Cardiac muscle cell (in vitro differentiated cells and primary cell): ENCODE measurements at regions not wholly inside any gene's neighbourhood (a gene's known extent, or its start where the extent isn't known, plus 50 kb on each side); places are given as distances from the start of the nearest gene placed in this dataset.

Source experiments
- DNase-seq, 2 donors: peaks; one replicate each; pipeline versions ENCODE4 v3.0.0 to v3.0.0-alpha.2; 2010 to 2017; ENCODE audit warnings: low read depth in 1 of 2, low spot score in 1 of 2
- H3K27ac ChIP-seq: fragments of 200-600 bp; sonication (generic); 2 replicates; pipeline ENCODE4 v1.5.1; 2016
- H3K27me3 ChIP-seq: fragments of 200-600 bp; sonication (generic); 2 replicates; pipeline ENCODE4 v1.6.0; 2016; ENCODE audit warnings: control low read depth
- H3K36me3 ChIP-seq: fragments of 200-600 bp; sonication (generic); 2 replicates; pipeline ENCODE4 v1.5.1; 2016; ENCODE audit warnings: control low read depth
- H3K4me1 ChIP-seq: fragments of 200-600 bp; sonication (generic); 2 replicates; pipeline ENCODE4 v1.8.1; 2017; ENCODE audit warnings: low read depth, mild to moderate bottlenecking, mixed run types
- H3K4me3 ChIP-seq: fragments of 200-600 bp; sonication (generic); 2 replicates; pipeline ENCODE4 v1.5.1; 2016; ENCODE audit warnings: mild to moderate bottlenecking
- H3K9me3 ChIP-seq: fragments of 200-600 bp; sonication (generic); 2 replicates; pipeline ENCODE4 v1.5.1; 2017; ENCODE audit warnings: low read depth, mild to moderate bottlenecking, control low read depth
- TF ChIP-seq, protein P1 (sequence below): IDR thresholded peaks from 2 replicates; pipeline ENCODE4 v1.5.1; 2012; ENCODE audit warnings: low read depth, mild to moderate bottlenecking, low read length

DNA sequence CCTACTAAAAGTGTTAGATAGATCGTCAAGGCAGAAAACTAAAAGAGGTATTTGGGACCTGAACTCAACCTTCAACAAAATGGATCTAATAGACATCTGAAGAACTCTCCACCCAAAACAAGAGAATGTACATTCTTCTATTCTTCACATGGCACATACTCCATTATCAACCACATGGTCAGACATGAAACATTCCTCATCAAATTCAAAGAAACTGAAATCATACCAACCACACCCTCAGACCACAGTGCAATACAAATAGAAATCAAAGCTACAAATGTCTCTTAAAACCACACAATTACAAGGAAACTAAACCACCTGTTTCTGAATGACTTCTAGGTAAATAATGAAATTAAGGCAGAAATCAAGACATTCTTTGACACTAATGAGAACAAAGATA, 984.1 kb upstream of the GBE1 start:
- no peaks in the 10 kb centered on the region for H3K4me1 ChIP-seq
- no peak overlapping the region for H3K4me3 ChIP-seq
- no peaks in the 10 kb centered on the region for H3K36me3 ChIP-seq
- H3K27me3 ChIP-seq, result no peaks in the 10 kb centered on the region
- H3K9me3 ChIP-seq, result no peaks in the 10 kb centered on the region
- H3K27ac ChIP-seq, result no peak overlapping the region
- TF ChIP-seq, protein P1, sequence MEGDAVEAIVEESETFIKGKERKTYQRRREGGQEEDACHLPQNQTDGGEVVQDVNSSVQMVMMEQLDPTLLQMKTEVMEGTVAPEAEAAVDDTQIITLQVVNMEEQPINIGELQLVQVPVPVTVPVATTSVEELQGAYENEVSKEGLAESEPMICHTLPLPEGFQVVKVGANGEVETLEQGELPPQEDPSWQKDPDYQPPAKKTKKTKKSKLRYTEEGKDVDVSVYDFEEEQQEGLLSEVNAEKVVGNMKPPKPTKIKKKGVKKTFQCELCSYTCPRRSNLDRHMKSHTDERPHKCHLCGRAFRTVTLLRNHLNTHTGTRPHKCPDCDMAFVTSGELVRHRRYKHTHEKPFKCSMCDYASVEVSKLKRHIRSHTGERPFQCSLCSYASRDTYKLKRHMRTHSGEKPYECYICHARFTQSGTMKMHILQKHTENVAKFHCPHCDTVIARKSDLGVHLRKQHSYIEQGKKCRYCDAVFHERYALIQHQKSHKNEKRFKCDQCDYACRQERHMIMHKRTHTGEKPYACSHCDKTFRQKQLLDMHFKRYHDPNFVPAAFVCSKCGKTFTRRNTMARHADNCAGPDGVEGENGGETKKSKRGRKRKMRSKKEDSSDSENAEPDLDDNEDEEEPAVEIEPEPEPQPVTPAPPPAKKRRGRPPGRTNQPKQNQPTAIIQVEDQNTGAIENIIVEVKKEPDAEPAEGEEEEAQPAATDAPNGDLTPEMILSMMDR, result no peak
- no peak for DNase-seq

DNA sequence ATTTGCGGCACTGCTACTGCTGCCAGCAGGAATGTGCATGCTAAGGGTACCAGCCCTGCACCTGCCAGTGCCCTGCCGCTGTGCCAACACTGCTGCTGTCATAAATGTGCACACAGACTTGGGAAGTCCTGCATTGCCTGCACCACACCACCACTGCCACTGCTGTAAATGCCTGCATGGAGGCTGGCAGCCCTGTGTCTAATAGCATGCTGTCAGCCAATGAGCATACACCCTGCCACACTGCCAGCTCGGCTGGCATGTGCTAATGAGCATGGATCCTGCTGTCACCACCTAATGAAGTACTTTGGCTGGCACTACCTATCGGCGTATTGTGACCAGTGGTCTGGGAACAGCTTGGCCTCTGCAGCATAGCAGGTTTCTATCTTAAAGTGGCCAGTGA, 981.8 kb upstream of the GBE1 start:
- H3K27me3 ChIP-seq, result no peaks in the 10 kb centered on the region
- DNase-seq, result no peak
- H3K4me1 ChIP-seq, result no peaks in the 10 kb centered on the region
- H3K4me3 ChIP-seq, result no peak overlapping the region
- no peak overlapping the region for H3K27ac ChIP-seq
- TF ChIP-seq, protein P1, result no peak
- no peaks in the 10 kb centered on the region for H3K9me3 ChIP-seq
- H3K36me3 ChIP-seq, result no peaks in the 10 kb centered on the region

DNA sequence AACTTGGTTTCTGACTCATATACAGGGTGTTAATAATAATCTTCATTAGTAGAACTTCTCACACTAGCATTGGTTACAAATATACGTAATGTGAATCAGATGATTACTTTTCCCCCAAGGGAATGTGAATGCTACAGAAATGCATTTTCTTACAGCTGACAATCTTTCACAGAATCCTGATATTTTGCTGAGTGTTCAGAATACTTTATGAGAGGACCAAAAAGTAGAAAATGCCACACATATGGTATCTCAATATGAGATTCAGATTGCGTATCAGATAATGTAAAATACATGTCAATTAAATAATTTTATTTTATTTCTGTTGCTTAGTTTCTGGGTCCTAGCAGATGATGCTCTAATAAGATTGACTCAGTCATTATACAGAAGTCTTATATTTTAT, 979.9 kb upstream of the GBE1 start:
- Histone ChIP-seq H3K4me3 (no peak overlapping the region), H3K27me3 (no peaks in the 10 kb centered on the region), H3K4me1 (no peaks in the 10 kb centered on the region), H3K27ac (no peak overlapping the region), H3K36me3 (no peaks in the 10 kb centered on the region), H3K9me3 (no peaks in the 10 kb centered on the region)
- no peak for DNase-seq
- TF ChIP-seq, protein P1, result no peak

DNA sequence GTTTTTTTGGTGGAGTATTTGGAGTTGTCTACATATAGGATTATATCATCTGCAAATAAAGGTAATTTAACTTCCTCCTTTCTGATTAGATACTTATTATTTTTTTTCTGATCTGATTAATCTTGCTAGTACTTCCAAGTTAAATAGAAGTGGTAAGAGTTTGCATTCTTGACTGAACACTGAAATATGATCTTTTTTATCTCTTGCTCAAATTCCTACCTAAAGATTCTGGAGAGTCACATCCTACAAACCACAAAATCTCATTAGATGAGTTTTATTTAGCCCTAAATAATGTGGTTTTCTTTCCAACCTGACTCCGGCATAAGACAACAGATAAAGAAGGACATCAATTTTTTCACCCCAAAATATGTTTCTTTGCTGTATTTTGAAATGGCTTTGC, 977.9 kb upstream of the GBE1 start:
- DNase-seq, result no peak
- Histone ChIP-seq H3K27ac (no peak overlapping the region), H3K27me3 (no peaks in the 10 kb centered on the region), H3K4me3 (no peak overlapping the region), H3K4me1 (no peaks in the 10 kb centered on the region), H3K9me3 (no peaks in the 10 kb centered on the region), H3K36me3 (no peaks in the 10 kb centered on the region)
- TF ChIP-seq, protein P1, result no peak

DNA sequence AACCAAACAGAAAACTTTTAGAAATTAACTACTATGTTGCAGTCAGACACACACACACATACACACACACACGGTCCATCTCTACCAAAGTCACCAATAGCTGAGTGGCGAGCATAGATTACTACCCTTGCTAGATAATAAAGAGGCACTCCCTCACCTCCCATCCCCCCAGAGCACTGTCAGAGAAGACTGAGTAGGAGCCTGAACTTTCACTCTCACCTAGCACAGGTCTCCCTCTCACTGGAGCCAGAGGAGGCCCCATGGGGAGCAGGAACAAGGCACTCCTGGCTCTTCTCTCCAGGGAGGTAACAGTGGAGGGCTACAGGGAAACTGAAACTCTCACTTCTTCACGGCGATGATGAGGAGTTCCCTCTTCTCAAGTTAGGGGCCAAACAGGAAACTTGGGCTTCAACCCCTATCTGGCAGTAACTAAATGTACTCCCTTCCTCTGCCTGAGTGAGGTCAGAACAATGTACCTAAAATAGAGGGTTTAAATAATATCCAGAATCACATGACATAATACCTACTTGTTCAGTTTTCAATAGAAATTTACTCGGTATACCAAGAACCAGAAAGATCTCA, 975.3 kb upstream of the GBE1 start:
- DNase-seq, result no peak
- no peak overlapping the region for H3K27ac ChIP-seq
- TF ChIP-seq, protein P1, result no peak

More for the DNA sequence above, 975.3 kb upstream of the GBE1 start:
- Histone ChIP-seq H3K4me1 (no peaks in the 10 kb centered on the region), H3K9me3 (no peaks in the 10 kb centered on the region), H3K36me3 (no peaks in the 10 kb centered on the region), H3K4me3 (no peak overlapping the region), H3K27me3 (no peaks in the 10 kb centered on the region)
